Pancreas (tissue), 10 donors: ENCODE measurements at regions not wholly inside any gene's neighbourhood (a gene's known extent, or its start where the extent isn't known, plus 50 kb on each side); places are given as distances from the start of the nearest gene placed in this dataset.

Source experiments
- ATAC-seq, 4 donors: fragments of 200-7000 bp; cut with Tn5 transposase; one replicate each; pipeline versions ENCODE4 v1.8.0 to v1.9.1; 2020; ENCODE audit warnings: mild to moderate bottlenecking in 4 of 4, moderate library complexity in 4 of 4
- DNase-seq, 6 donors: peaks; one replicate each; pipeline ENCODE4 v3.0.0-alpha.2; 2020
- FAIRE-seq: peaks from 2 replicates; lab custom pipeline; 2012; peaks lifted over from hg19 to GRCh38; lab: Jason Lieb, UNC
- H3K27ac ChIP-seq, 4 donors: fragments of 200-600 bp; sonication (generic); 1 replicate in 3 of 4; 2 replicates in 1 of 4; pipeline versions ENCODE4 v1.5.0 to v1.8.0; 2020
- H3K27me3 ChIP-seq, 4 donors: fragments of 200-600 bp; one replicate each; pipeline ENCODE4 v1.8.0; 2021
- H3K36me3 ChIP-seq, 3 donors: fragments of 200-600 bp; sonication (generic) in 1 of 3; one replicate each; pipeline versions ENCODE4 v1.5.0 to v1.8.0; 2020 to 2021
- H3K4me1 ChIP-seq, 3 donors: fragments of 200-600 bp; one replicate each; pipeline ENCODE4 v1.8.0; 2021
- H3K4me3 ChIP-seq, 4 donors: fragments of 200-600 bp; sonication (generic) in 2 of 4; one replicate each; pipeline versions ENCODE4 v1.5.0 to v1.8.0; 2020 to 2021
- H3K9me3 ChIP-seq, 4 donors: fragments of 200-600 bp; one replicate each; pipeline ENCODE4 v1.8.0; 2021
- CTCF ChIP-seq, 4 donors: fragments of 200-600 bp; sonication (generic) in 3 of 4; IDR thresholded peaks; one replicate each; pipeline versions ENCODE4 v1.5.0 to v1.8.0; 2021; ENCODE audit warnings: antibody characterized with exemption in 4 of 4
- WGBS, 2 donors: extraction: QIAGEN DNeasy Blood & Tissue Kit; methylation state at CpG; one replicate each; pipeline ENCODE4 v1.1.7; 2013; 5-methylcytosine and 5-hydroxymethylcytosine counted together
- intact Hi-C, 3 donors: fragments of 100-400 bp; cut with DNase I; formaldehyde crosslinking; loops; one replicate each; pipeline versions ENCODE4 v1.11.1 to v1.14.2; 2022
- donor health status: healthy with polysubstance abuse.
- donor health status: DM: no; HTN: no; CAD: no; lungs with moderate emphysema.
- donor health status: DM: no; HTN: no; CAD: no.
- donor health status: control.
- donor health status: control.
- donor health status: Bipolar disorder and iron deficiency.
- donor health status: DM: yes; HTN: yes; CAD: no.
- donor health status: DM: no; HTN: no; CAD: no.
- donor health status: DM: no; HTN: no; CAD: no.
- donor health status: DM: yes; HTN: yes; CAD: no.

DNA sequence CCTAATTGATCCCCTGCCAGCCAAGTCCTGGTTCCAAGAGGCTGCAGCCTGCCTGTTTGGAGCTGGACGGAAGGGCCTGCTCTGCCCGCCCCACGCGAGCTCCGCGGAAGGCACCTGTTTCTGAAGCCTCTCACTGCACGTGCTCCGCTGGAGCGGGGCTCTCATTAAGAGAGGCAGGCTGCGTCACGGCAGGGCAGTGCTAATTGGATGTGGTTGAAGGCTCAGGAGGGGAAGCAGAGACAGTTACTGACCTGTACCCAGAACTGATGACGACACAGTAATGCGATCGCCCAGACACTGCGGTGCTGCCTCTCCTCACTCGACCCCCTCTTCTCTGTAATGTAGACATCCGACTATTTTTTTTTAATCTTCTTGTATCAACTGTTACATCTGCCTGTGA is 411.1 kb upstream of the MGMT start:
- no peak for FAIRE-seq
- 61 to 65% methylated on average over 17 of the region's 17 CpGs for WGBS, 2 donors
- Histone ChIP-seq H3K27me3 (no peaks in the 10 kb centered on the region), H3K36me3 (no peaks in the 10 kb centered on the region), H3K27ac (no peak overlapping the region), H3K9me3 (no peaks in the 10 kb centered on the region), H3K4me3 (no peak overlapping the region), H3K4me1 (no peaks in the 10 kb centered on the region)
- DNase-seq = no peak
- intact Hi-C loops = no loop called here
- no peak for TF ChIP-seq CTCF (IDR thresholded peaks at IDR 0.05)
- no peak for ATAC-seq

DNA sequence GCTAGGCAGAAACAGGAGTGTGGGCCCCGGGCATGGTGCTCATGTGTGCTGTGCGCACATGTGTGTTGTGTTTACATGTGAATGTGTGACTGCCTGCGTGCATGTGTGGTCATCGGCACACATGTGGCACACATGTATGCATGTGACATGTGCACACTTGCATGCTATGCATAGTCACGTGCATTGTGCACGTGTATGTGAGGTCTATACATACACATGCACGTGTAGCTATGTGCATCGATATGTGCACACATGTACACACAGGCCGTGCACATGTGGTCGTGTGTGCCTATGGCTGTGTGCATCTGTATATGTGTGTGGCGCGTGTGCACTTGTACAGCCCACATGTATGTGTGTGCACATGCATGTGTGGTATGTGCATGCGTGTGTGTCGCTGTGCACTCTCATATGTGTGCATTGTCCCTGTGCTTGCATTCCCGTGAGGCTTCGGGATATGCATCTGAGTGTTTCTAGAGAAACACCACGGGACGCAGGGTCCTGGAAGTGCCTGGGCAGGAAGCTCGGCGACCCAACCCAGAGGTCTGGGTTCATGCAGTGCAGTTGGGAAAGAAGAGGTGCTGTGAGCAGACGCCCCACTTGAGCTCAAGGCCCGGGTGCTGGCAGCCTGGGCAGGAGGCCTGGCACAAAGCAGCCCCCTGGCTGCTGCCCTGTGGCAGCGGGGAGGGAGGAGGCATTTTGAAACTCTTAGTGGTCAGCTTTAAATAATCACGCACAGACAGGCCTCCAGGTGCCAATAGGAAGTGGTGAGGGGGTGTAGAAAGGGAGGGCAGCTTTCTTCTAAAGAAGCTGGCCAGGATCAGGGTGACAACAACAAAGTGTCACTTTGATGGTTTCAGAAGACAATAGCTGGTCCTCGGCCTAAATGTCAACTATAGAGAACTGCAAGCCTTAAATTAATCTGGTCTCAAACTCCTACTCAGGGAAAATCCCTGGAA is 410.0 kb upstream of the MGMT start:
- DNase-seq (no peak), ATAC-seq (no peak), FAIRE-seq (no peak)
- Histone ChIP-seq H3K4me3 (no peak overlapping the region), H3K9me3 (no peaks in the 10 kb centered on the region), H3K36me3 (no peaks in the 10 kb centered on the region), H3K27ac (no peak overlapping the region), H3K27me3 (no peaks in the 10 kb centered on the region), H3K4me1 (no peaks in the 10 kb centered on the region)
- WGBS, 2 donors = 71 to 80% methylated on average over 25 of the region's 25 CpGs
- intact Hi-C loops = no loop called here
- no peak for TF ChIP-seq CTCF (IDR thresholded peaks at IDR 0.05)

- no peaks in the 10 kb centered on the region for H3K36me3 ChIP-seq
- no peak for TF ChIP-seq CTCF (IDR thresholded peaks at IDR 0.05)
- FAIRE-seq (no peak), DNase-seq (no peak), ATAC-seq (no peak)
- H3K4me1 ChIP-seq = no peaks in the 10 kb centered on the region
- H3K27me3 ChIP-seq = no peaks in the 10 kb centered on the region
- no peak overlapping the region for H3K27ac ChIP-seq
- no peaks in the 10 kb centered on the region for H3K9me3 ChIP-seq
- H3K4me3 ChIP-seq = no peak overlapping the region
- intact Hi-C loops = no loop called here
- WGBS, 2 donors = 64 to 75% methylated on average over 15 of the region's 15 CpGs
Observed at GRCh38 chr10:129057856-129058663, 409.0 kb upstream of the MGMT start.

- FAIRE-seq = no peak
Observed at GRCh38 chr10:129058664-129059155, 408.3 kb upstream of the MGMT start.

More at GRCh38 chr10:129058664-129059155, 408.3 kb upstream of the MGMT start:
- Histone ChIP-seq H3K27ac (no peak overlapping the region), H3K4me3 (no peak overlapping the region), H3K36me3 (no peaks in the 10 kb centered on the region), H3K27me3 (no peaks in the 10 kb centered on the region), H3K4me1 (no peaks in the 10 kb centered on the region), H3K9me3 (no peaks in the 10 kb centered on the region)
- ATAC-seq = no peak
- TF ChIP-seq CTCF (IDR thresholded peaks at IDR 0.05) = no peak
- DNase-seq = no peak
- 74 to 81% methylated on average over 9 of the region's 9 CpGs for WGBS, 2 donors
- intact Hi-C loops = no loop called here
